ENCODE measurements at regions not wholly inside any gene's neighbourhood (a gene's known extent, or its start where the extent isn't known, plus 50 kb on each side); places are given as distances from the start of the nearest gene placed in this dataset.
"Not testable (repeated sequence)": the region's sequence is repeated elsewhere in the genome, so short reads cannot be mapped to it uniquely, and the experiment has no call there.

- DNase-seq: no peak
Measured at GRCh38 chr10:11663763-11664555, 52.5 kb upstream of the USP6NL start.

- DNase-seq: not testable (repeated sequence)
Measured at GRCh38 chr10:11663126-11663515, 51.7 kb upstream of the USP6NL start.

- no peak for DNase-seq
Measured at GRCh38 chr10:11661441-11661840, 50.0 kb upstream of the USP6NL start.
